CD4-positive, alpha-beta T cell treated with Interleukin-1 beta for 1 hour (primary cell): ENCODE measurements at regions not wholly inside any gene's neighbourhood (a gene's known extent, or its start where the extent isn't known, plus 50 kb on each side); places are given as distances from the start of the nearest gene placed in this dataset.
A peak's percentile ranks its signal among the peaks of the same experiment; 100 is the strongest.

Source experiments
- DNase-seq, 2 donors: peaks; one replicate each; pipeline ENCODE4 v3.0.0-alpha.2; 2020 to 2022

GRCh38 chr4:108520807-108521206 is 99.6 kb upstream of the RPL34 start:
- DNase-seq, result no peak

GRCh38 chr4:108519911-108520601 is 100.3 kb upstream of the RPL34 start:
- DNase-seq, result no peak

GRCh38 chr4:108519208-108519833 is 101.1 kb upstream of the RPL34 start:
- DNase-seq, result no peak

- DNase-seq, result peak; percentile 36 to 43
These were observed 107.5 kb upstream of the RPL34 start for GRCh38 chr4:108512615-108513505.

- no peak for DNase-seq
These were observed 108.8 kb upstream of the RPL34 start for GRCh38 chr4:108511618-108512017.

- DNase-seq, result no peak
These were observed 118.0 kb upstream of the RPL34 start for GRCh38 chr4:108502356-108502755.

- no peak for DNase-seq
These were observed 121.5 kb upstream of the RPL34 start for GRCh38 chr4:108498925-108499324.

- no peak for DNase-seq
These were observed 126.8 kb upstream of the RPL34 start for GRCh38 chr4:108493596-108493931.

GRCh38 chr4:108492816-108493595 is 127.4 kb upstream of the RPL34 start:
- peak in 1 of 2 donors; percentile 43 for DNase-seq

- no peak for DNase-seq
These were observed 131.5 kb upstream of the RPL34 start for GRCh38 chr4:108488865-108489264.

- DNase-seq, result no peak
These were observed 134.3 kb upstream of the RPL34 start for GRCh38 chr4:108486046-108486445.

GRCh38 chr4:108484187-108484586 is 136.2 kb upstream of the RPL34 start:
- DNase-seq, result no peak

- DNase-seq, result no peak
These were observed 136.7 kb upstream of the RPL34 start for GRCh38 chr4:108483650-108484049.

- peak in 1 of 2 donors; percentile 11 for DNase-seq
These were observed 137.3 kb upstream of the RPL34 start for GRCh38 chr4:108483079-108483478.

- DNase-seq, result no peak
These were observed 139.5 kb upstream of the RPL34 start for GRCh38 chr4:108480881-108481280.

GRCh38 chr4:108477527-108478108 is 142.8 kb upstream of the RPL34 start:
- DNase-seq, result no peak

- peak in 1 of 2 donors; percentile 15 for DNase-seq
These were observed 147.1 kb upstream of the RPL34 start for GRCh38 chr4:108473163-108473720.

- peak in 1 of 2 donors; percentile 11 for DNase-seq
These were observed 153.2 kb upstream of the RPL34 start for GRCh38 chr4:108466936-108467902.

- no peak for DNase-seq
These were observed 154.4 kb upstream of the RPL34 start for GRCh38 chr4:108465886-108466500.

GRCh38 chr4:108458681-108459080 is 161.7 kb upstream of the RPL34 start:
- DNase-seq, result no peak
